ENCODE measurements at regions not wholly inside any gene's neighbourhood (a gene's known extent, or its start where the extent isn't known, plus 50 kb on each side); places are given as distances from the start of the nearest gene placed in this dataset.

GRCh38 chr5:34510002-34510401 is 146.1 kb upstream of the RAI14 start:
- DNase-seq: no peak

- no peak for DNase-seq
Observed at GRCh38 chr5:34511063-34511462, 145.1 kb upstream of the RAI14 start.

- no peak for DNase-seq
Observed at GRCh38 chr5:34511481-34511880, 144.6 kb upstream of the RAI14 start.

GRCh38 chr5:34511915-34512314 is 144.2 kb upstream of the RAI14 start:
- no peak for DNase-seq

- DNase-seq: no peak
Observed at GRCh38 chr5:34516166-34516565, 140.0 kb upstream of the RAI14 start.

GRCh38 chr5:34516686-34517085 is 139.4 kb upstream of the RAI14 start:
- no peak for DNase-seq

GRCh38 chr5:34517249-34517648 is 138.9 kb upstream of the RAI14 start:
- peak; percentile 47 for DNase-seq

- DNase-seq: no peak
Observed at GRCh38 chr5:34519489-34520220, 136.5 kb upstream of the RAI14 start.

- DNase-seq: no peak
Observed at GRCh38 chr5:34521628-34522290, 134.4 kb upstream of the RAI14 start.

GRCh38 chr5:34522599-34523386 is 133.3 kb upstream of the RAI14 start:
- peak; percentile 87 for DNase-seq

- DNase-seq: no peak
Observed at GRCh38 chr5:34523387-34523726, 132.8 kb upstream of the RAI14 start.

- DNase-seq: peak; percentile 72
Observed at GRCh38 chr5:34524123-34524522, 132.0 kb upstream of the RAI14 start.

- no peak for DNase-seq
Observed at GRCh38 chr5:34525761-34526160, 130.4 kb upstream of the RAI14 start.

- DNase-seq: no peak
Observed at GRCh38 chr5:34526682-34527305, 129.3 kb upstream of the RAI14 start.

GRCh38 chr5:34529581-34530331 is 126.4 kb upstream of the RAI14 start:
- DNase-seq: peak; percentile 30

GRCh38 chr5:34530637-34531036 is 125.5 kb upstream of the RAI14 start:
- peak; percentile 29 for DNase-seq

- peak; percentile 63 for DNase-seq
Observed at GRCh38 chr5:34531751-34532360, 124.3 kb upstream of the RAI14 start.

- peak; percentile 94 for DNase-seq
Observed at GRCh38 chr5:34533582-34534522, 122.3 kb upstream of the RAI14 start.

- DNase-seq: peak; percentile 96
Observed at GRCh38 chr5:34534523-34535103, 121.5 kb upstream of the RAI14 start.

- DNase-seq: peak; percentile 20
Observed at GRCh38 chr5:34535433-34535832, 120.7 kb upstream of the RAI14 start.
